ENCODE measurements at regions not wholly inside any gene's neighbourhood (a gene's known extent, or its start where the extent isn't known, plus 50 kb on each side); places are given as distances from the start of the nearest gene placed in this dataset.

DNA sequence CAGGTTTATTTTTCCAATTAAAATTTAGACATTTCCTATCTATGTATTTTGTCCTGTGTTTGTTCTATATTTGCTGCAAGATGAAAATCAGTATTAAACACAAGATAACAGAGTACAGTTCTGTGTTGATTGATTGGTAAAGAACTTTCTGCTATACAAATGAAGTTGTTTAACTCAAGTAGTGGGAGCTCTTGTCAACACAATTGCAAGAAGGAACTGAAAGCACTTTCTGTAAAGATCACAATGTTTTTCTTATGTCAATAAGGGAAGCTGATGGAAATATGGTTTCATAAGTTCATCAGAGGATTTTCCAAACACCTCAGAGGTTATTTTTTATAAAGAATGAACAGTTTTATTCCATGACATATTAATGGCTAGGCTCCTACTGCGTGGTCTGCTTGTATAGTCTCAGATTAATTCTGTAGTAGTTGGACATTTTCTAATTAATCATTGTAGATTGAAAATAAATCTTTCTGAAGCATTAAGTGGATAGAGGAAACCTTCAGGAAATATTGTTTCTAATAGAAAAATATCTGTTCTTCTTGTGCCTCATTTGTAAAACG is 379.5 kb downstream of the LRFN5 start:
- Histone ChIP-seq H3K4me1 (no peaks in the 10 kb centered on the region), H3K4me3 (no peak overlapping the region), H3K9me3 (no peaks in the 10 kb centered on the region), H3K36me3 (no peaks in the 10 kb centered on the region), H3K27ac (no peak overlapping the region), H3K27me3 (no peaks in the 10 kb centered on the region)
- DNase-seq (ENCODE audit: extremely low spot score in 2 of 2) = no peak
- intact Hi-C loops (cut with DNase I) = no loop called here
- no peak for TF ChIP-seq POLR2A (IDR thresholded peaks at IDR 0.05)
- TF ChIP-seq POLR2AphosphoS5 (IDR thresholded peaks at IDR 0.05; ENCODE audit: insufficient read depth in 1 of 2, low read depth in 1 of 2) = no peak
- TF ChIP-seq, protein P1, sequence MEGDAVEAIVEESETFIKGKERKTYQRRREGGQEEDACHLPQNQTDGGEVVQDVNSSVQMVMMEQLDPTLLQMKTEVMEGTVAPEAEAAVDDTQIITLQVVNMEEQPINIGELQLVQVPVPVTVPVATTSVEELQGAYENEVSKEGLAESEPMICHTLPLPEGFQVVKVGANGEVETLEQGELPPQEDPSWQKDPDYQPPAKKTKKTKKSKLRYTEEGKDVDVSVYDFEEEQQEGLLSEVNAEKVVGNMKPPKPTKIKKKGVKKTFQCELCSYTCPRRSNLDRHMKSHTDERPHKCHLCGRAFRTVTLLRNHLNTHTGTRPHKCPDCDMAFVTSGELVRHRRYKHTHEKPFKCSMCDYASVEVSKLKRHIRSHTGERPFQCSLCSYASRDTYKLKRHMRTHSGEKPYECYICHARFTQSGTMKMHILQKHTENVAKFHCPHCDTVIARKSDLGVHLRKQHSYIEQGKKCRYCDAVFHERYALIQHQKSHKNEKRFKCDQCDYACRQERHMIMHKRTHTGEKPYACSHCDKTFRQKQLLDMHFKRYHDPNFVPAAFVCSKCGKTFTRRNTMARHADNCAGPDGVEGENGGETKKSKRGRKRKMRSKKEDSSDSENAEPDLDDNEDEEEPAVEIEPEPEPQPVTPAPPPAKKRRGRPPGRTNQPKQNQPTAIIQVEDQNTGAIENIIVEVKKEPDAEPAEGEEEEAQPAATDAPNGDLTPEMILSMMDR (IDR thresholded peaks at IDR 0.05) = no peak

GRCh38 chr14:41973178-41973577 is 366.5 kb downstream of the LRFN5 start:
- Histone ChIP-seq H3K9me3 (peaks cover 9% of the 10 kb centered on the region), H3K36me3 (no peaks in the 10 kb centered on the region), H3K27ac (no peak overlapping the region), H3K4me3 (no peak overlapping the region), H3K27me3 (no peaks in the 10 kb centered on the region), H3K4me1 (no peaks in the 10 kb centered on the region)
- no peak for DNase-seq (ENCODE audit: extremely low spot score in 2 of 2)
- intact Hi-C loops (cut with DNase I) = no loop called here
- TF ChIP-seq POLR2A (IDR thresholded peaks at IDR 0.05) (no peak), POLR2AphosphoS5 (IDR thresholded peaks at IDR 0.05; ENCODE audit: insufficient read depth in 1 of 2, low read depth in 1 of 2) (no peak)
- TF ChIP-seq, protein P1 (IDR thresholded peaks at IDR 0.05) = no peak

DNA sequence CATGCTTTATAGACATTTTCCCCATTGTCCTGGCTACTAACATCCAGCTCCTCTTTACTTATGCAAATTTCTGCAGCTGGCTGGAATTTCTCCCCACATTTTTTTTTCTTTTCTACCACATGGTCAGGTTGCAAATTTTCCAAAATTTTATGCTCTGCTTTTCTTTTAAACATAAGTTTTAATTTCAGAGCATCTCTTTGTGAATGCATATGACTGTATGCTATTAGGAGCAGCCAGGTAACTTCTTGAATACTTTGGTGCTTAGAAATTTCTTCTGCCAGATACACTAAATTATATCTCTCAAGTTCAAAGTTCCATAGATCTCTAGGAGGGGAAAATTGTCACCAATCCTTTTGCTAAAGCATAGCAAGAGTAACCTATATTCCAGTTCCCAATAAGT is 365.9 kb downstream of the LRFN5 start:
- TF ChIP-seq POLR2A (IDR thresholded peaks at IDR 0.05) (no peak), POLR2AphosphoS5 (IDR thresholded peaks at IDR 0.05; ENCODE audit: insufficient read depth in 1 of 2, low read depth in 1 of 2) (no peak)
- TF ChIP-seq, protein P1 (IDR thresholded peaks at IDR 0.05) = no peak
- intact Hi-C loops (cut with DNase I) = no loop called here
- no peak for DNase-seq (ENCODE audit: extremely low spot score in 2 of 2)
- Histone ChIP-seq H3K4me1 (no peaks in the 10 kb centered on the region), H3K9me3 (peaks cover 9% of the 10 kb centered on the region), H3K4me3 (no peak overlapping the region), H3K27ac (no peak overlapping the region), H3K27me3 (no peaks in the 10 kb centered on the region), H3K36me3 (no peaks in the 10 kb centered on the region)

DNA sequence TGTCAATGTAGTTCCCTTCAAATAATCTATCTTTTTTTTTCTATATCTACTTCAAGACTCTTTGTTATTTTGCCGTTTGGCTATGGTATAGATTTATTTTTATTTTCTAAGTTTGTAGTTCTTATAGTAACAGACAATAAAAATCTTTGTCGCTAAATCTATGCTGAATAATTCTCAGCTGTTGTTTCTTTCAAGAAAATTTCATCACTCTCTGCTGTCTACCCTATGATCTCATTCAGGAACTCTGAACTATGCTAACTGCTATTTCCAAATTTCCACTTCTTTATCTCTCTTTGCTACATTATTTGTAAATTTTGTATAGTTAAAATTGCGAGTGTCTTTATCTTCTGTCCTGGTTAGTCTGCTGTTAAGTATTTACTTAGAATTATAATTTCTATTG is 353.6 kb downstream of the LRFN5 start:
- no peak for DNase-seq (ENCODE audit: extremely low spot score in 2 of 2)
- TF ChIP-seq, protein P1 (IDR thresholded peaks at IDR 0.05) = no peak
- TF ChIP-seq POLR2AphosphoS5 (IDR thresholded peaks at IDR 0.05; ENCODE audit: insufficient read depth in 1 of 2, low read depth in 1 of 2) = no peak
- TF ChIP-seq POLR2A (IDR thresholded peaks at IDR 0.05) = no peak
- H3K4me1 ChIP-seq = no peaks in the 10 kb centered on the region
- H3K9me3 ChIP-seq = no peaks in the 10 kb centered on the region
- H3K27me3 ChIP-seq = no peaks in the 10 kb centered on the region
- H3K4me3 ChIP-seq = no peak overlapping the region
- no peak overlapping the region for H3K27ac ChIP-seq
- intact Hi-C loops (cut with DNase I) = no loop called here
- H3K36me3 ChIP-seq = no peaks in the 10 kb centered on the region

GRCh38 chr14:41957459-41957858 is 350.8 kb downstream of the LRFN5 start:
- H3K27me3 ChIP-seq = no peaks in the 10 kb centered on the region
- TF ChIP-seq, protein P1 (IDR thresholded peaks at IDR 0.05) = no peak
- TF ChIP-seq POLR2A (IDR thresholded peaks at IDR 0.05) (no peak), POLR2AphosphoS5 (IDR thresholded peaks at IDR 0.05; ENCODE audit: insufficient read depth in 1 of 2, low read depth in 1 of 2) (no peak)
- no peak overlapping the region for H3K4me3 ChIP-seq
- H3K4me1 ChIP-seq = no peaks in the 10 kb centered on the region
- no peaks in the 10 kb centered on the region for H3K9me3 ChIP-seq
- no peak overlapping the region for H3K27ac ChIP-seq
- H3K36me3 ChIP-seq = no peaks in the 10 kb centered on the region
- intact Hi-C loops (cut with DNase I) = no loop called here
- DNase-seq (ENCODE audit: extremely low spot score in 2 of 2) = no peak
